ENCODE measurements at regions not wholly inside any gene's neighbourhood (a gene's known extent, or its start where the extent isn't known, plus 50 kb on each side); places are given as distances from the start of the nearest gene placed in this dataset.
"Not testable (repeated sequence)": the region's sequence is repeated elsewhere in the genome, so short reads cannot be mapped to it uniquely, and the experiment has no call there.

DNA sequence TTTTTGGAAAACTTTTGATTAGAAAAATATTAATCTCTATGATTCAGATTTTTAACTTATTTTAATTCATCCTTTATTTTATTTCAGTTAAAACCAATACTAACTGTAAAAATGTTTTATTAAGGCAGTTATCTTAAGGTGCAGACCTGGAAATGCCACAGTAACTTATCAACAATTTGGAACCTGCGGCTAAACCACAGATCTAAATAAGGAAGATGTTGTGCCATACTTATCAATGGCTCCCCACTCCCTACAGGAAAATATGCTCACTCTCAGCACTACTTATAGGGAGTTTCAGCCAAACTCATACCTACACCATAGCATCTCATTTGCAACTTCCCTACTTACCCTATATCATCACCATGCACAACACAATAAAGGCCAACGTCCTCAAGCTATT lies 226.9 kb upstream of the KYNU start:
- DNase-seq (ENCODE audit: low spot score), result no peak

DNA sequence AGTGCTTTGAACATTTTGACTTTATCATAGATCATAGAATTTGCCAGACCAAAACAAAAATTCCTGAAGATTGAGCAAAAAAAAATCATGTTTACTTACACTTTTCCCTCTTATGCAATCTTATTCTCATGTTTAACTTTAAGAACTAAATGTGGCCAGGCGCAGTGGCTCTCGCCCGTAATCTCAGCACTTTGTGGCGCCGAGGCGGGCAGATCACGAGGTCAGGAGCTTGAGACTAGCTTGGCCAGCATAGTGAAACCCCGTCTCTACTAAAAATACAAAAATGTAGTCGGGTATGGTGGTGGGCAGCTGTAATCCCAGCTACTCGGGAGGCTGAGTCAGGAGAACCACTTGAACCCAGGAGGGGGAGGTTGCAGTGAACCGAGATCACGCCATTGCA lies 227.9 kb upstream of the KYNU start:
- no peak for DNase-seq (ENCODE audit: low spot score)

DNA sequence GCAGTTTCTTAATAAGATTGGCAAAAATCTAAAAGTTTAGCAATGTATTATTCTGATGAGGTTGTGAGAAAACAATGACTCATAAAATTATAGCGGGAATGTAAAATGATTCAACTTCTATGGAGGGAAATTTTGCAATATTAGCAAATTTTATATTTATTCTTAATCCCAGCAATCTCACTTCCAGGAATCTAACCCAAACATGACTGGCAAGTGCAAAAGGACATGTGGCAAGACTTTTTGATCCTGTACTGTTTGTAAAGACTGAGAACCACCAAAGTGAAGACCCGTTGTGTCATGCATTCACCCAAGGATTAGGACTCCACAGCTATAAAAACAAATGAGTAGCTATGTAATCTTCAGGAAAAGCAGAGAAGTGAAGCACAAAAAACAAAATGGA lies 234.8 kb upstream of the KYNU start:
- DNase-seq (ENCODE audit: low spot score), result no peak

DNA sequence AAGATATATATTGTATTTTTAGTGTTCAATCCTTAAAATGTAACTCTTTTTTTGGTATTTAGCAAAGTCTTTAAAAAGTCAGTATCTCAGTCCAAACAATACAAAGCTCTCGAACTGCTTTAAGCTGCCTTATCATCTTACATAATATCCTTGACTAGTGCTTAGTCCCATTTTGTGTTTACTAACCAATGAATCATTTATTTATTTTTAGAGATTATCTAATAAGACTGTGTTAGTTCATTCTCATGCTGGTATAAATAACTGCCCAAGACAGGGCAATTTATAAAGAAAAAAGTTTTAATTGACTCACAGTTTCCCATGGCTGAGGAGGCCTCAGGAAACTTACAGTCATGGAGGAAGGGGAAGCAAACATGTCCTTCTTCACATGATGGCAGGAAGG lies 248.3 kb upstream of the KYNU start:
- no peak for DNase-seq (ENCODE audit: low spot score)

DNA sequence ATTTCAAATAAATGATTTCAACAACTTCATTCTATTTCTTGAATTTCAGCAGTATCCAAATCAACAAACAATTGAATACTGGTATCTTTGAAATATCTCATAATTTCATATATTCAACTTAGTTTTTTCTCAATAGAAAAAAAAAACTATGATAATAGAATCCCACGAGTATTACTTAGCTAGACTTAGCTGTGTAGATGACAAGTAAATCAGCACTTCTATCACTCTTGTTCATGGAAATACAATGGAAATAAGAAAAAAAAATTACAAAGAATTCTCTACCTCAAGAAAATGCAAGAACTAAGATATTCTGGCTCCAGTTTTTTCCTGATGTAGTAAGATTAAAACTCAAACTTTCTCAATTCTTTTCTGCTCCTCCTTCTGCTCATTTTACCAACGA lies 256.2 kb upstream of the KYNU start:
- DNase-seq (ENCODE audit: low spot score), result no peak

DNA sequence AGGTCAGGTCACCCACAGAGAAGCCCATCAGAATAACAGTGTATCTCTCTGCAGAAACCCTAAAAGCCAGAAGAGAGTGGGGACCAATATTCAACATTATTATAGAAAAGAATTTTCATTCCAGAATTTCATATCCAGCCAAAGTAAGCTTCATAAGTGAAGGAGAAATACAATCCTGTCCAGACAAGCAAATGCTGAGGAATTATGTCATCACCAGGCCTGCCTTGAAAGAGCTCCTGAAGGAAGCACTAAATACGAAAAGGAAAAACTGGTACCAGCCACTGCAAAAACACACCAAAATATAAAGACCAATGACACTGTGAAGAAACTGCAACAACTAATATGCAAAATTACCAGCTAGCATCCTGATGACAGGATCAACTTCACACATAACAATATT lies 260.0 kb upstream of the KYNU start:
- DNase-seq (ENCODE audit: low spot score), result no peak

DNA sequence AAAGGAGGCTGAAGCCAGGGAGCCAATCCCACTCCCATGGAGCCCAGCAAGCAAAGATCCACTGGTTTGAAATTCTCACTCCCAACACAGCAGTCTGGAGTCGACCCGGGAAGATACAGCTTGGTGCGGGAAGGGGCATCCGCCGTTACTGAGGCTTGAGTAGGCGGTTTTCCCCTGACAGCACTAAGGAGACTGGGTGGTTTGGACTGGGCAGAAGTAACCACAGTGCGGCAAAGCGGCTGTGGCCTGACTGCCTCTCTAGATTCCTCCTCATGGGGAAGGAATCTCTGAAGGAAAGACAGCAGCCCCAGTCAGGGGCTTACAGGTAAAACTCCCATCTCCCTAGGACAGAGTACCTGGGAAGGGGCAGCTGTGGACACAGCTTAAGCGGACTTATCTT lies 261.6 kb upstream of the KYNU start:
- no peak for DNase-seq (ENCODE audit: low spot score)

DNA sequence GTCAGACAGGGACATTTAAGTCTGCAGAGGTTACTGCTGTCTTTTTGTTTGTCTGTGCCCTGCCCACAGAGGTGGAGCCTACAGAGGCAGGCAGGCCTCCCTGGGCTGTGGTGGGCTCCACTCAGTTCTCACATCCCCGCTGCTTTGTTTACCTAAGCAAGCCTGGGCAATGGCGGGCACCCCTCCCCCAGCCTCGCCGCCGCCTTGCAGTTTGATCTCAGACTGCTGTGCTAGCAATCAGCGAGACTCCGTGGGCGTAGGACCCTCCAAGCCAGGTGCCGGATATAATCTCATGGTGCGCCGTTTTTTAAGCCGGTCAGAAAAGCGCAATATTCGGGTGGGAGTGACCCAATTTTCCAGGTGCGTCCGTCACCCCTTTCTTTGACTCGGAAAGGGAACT lies 264.3 kb upstream of the KYNU start:
- not testable (repeated sequence) for DNase-seq (ENCODE audit: low spot score)

DNA sequence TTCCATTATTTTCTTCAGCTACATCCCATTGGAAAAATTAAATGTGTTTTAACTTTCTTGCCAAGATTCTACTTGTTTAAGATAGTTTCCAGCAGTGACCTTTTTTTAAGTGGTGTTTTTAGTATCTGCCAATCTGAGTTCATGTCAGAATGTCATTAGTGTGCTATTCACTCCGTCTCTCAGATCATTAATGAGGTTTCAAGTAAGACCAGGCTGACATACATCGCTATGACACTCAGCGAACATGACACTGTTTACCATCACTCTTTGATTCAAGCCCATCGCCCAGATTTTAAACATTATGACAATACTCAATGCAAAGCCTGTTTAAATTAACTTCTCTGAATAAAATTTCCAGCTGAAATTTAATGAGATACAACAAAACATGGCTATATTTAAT lies 272.0 kb upstream of the KYNU start:
- no peak for DNase-seq (ENCODE audit: low spot score)

DNA sequence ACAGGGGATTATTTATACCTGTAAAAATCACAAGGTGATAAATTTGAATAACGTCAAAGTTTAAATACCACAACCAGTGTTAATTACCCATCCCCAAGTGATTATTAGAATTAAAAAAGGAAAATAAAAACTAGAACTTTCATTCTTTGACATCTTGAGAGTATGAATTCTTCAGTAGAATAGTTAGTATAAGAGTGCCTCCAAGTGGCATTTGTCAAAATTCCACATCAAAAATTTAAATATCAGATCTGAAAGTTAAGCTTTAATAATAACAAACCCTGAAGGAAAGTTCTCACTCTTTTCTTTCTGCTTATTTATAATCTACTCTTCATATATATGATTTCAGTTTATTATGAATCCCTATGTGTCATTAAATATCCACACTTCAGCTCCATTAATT lies 273.7 kb upstream of the KYNU start:
- no peak for DNase-seq (ENCODE audit: low spot score)

DNA sequence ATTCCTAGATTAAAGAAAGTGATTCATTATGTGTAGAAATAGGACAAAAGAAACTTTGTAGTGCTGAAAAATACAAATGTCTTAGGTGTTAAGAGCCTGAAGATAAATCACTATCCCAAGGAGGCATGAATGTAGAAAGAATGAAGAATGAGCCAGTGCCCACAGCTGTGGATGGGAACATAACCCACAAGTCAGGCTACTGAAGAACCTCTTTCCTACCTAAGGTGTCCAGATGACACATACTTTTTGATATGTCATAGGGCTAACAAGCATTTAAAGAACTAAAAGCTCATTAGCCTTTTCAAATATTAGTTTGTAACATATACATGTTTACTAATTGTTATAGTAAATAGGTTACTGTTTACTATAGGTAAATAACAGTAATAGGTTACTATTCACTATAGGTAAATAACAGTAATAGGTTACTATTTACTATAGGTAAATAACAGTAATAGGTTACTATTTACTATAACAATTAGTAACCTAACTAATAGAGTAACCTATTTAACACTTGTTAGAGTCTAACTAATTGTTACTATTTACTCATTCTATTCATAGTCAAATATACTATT lies 275.0 kb upstream of the KYNU start:
- no peak for DNase-seq (ENCODE audit: low spot score)

DNA sequence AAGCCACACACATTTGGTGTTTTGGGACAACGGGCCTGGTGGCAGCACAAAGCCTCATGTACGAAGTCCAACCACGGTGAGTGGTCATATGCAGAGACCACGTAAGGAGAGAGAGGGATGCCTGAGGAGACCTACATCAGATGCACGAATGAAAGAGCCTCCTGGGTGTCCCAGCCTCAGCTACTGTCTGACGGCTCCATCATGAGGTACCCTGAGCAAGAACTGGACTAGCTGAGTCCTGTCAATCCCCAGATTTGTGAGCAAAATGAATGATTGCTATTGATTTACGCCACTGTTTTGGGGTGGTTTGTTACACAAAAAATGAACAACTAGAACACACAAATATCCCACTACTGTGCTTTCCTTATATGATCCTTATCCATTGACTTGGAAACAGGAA lies 275.7 kb upstream of the KYNU start:
- no peak for DNase-seq (ENCODE audit: low spot score)

DNA sequence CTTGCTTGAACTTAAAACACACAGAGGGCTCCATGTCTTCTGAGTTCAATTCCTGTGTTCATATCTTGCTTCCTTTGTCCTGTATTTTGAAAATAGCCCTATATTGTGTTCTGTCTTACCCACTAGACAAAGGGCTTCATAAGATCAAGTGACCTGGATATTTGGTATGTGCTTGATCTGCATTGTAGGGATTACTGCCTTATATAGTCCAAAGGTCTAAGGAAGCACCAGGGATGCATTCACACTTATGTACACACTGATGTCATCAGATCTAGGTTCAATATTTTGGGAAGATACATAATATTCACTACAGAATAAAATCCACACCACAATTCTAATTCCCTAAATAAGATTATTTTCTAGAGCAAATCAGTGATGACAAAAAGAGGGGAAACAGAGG lies 278.0 kb upstream of the KYNU start:
- DNase-seq (ENCODE audit: low spot score), result no peak

DNA sequence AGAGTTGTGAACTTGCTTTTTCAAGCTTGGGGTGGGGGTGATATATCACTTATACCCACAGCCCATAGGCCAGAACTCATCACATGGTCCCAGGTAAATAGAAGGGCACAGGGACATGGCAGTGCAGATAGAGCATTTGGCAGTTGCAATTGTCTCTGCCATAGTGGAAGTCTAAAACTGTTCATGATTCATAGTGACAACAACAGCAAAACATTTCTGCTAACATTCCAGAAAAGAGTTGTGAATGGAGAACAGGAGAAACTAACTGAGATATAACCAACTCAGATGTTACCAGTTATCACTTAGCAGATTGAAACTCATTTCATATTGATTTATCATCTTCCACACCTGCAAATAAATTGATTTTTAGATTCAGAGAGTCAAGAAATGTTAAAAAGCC lies 278.6 kb upstream of the KYNU start:
- no peak for DNase-seq (ENCODE audit: low spot score)

DNA sequence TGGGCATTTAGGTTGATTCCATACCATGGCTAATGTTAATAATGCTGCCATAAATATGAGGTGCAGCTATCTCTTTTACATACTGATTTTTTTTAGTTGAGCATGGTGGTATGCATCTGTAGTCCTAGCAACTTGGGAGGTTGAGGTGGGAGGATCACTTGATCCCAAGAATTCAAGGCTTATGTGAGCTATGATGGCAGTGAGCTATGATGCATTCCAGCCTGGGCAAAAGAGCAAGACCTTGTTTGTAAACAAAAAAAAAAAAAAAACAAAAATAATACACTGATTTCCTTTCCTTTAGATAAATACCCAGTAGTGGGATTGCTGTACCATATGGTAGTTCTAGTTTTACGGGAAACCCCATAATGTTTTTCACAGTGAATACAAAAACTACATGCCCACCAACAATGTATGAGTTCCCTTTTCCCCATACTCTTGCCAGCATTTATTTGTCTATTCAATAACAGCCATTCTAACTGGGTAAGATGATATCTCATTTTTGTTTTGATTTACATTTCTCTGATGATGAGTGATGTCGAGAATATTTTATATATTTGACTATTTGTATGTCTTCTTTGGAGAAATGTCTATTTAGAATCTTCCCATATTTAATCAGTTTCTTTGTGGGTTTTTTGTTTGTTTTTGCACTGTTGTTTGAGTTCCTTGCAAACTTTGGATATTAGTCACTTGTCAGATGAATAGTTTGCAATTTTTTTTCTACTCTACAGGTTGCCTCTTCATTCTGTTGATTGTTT lies 281.0 kb upstream of the KYNU start:
- no peak for DNase-seq (ENCODE audit: low spot score)

DNA sequence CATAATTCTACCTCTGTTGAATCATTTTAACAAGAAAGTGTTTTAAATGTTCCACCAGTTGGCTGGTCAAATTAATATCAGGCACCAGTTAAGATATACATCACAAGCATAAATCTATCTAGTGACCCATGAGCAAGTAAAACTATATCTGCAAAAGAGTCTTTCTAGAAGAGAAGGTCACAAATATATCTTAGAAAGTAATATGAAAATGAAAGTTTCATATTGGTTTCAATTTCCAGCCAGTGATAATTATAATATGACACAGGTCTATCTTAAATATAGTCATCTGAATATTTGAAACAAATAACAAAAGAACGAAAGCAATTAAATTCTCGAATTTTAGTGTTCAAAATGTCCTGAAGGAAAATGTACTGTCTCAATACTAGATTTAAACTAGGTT lies 282.5 kb upstream of the KYNU start:
- DNase-seq (ENCODE audit: low spot score), result no peak

DNA sequence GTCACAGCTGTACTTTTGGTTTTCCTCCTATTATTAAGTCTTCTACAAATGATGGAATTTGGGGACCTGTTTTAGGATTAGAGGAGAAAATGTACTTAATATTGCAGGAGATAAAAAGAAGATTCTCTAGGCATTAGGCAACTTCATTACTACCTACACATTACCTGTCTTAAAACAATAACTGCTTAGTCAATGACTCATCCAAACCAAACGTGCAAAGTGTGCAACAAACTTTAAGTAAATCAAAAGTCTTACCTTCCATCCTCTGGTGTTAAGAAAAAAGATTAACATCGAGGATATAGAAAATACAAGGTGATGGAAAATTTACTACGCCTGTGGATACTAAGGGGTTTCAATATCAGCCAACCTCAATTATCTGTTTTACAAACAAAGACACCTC lies 285.3 kb upstream of the KYNU start:
- no peak for DNase-seq (ENCODE audit: low spot score)

DNA sequence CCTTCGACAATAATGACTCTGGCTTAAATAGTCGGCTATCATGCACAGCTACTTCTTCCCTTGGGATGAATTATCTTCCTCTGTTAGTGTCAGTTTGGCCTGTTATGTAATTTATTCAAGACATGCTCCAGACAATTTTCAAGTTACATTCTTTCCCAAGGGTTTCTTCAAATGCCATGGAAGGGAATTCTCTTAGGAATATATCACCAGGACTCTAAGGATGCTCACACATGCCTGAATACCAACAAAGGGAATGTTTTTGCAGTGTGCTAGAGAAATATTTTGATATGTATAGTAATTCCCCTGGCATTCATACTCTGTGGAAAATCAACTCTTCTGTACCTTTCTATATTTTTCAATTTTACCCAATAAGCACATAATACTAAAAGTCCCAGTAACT lies 286.0 kb upstream of the KYNU start:
- DNase-seq (ENCODE audit: low spot score), result no peak

DNA sequence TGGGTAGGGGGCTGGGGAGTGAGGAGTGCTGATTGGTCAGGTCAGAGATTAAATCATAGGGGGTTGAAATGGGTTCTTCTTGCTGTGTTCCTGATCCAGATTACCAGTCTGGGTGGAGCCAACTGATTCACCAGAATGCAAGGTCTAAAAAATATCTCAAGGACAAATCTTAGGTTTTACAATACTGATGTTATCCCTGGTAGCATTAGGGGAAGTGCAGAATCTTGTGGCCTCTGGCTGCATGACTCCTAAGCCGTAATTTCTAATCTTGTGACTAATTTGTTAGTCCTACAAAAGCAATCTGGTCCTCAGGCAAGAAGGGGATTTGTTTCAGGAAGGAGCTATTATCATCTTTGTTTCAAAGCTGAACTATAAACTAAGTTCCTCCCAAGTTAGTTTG lies 289.2 kb upstream of the KYNU start:
- no peak for DNase-seq (ENCODE audit: low spot score)

DNA sequence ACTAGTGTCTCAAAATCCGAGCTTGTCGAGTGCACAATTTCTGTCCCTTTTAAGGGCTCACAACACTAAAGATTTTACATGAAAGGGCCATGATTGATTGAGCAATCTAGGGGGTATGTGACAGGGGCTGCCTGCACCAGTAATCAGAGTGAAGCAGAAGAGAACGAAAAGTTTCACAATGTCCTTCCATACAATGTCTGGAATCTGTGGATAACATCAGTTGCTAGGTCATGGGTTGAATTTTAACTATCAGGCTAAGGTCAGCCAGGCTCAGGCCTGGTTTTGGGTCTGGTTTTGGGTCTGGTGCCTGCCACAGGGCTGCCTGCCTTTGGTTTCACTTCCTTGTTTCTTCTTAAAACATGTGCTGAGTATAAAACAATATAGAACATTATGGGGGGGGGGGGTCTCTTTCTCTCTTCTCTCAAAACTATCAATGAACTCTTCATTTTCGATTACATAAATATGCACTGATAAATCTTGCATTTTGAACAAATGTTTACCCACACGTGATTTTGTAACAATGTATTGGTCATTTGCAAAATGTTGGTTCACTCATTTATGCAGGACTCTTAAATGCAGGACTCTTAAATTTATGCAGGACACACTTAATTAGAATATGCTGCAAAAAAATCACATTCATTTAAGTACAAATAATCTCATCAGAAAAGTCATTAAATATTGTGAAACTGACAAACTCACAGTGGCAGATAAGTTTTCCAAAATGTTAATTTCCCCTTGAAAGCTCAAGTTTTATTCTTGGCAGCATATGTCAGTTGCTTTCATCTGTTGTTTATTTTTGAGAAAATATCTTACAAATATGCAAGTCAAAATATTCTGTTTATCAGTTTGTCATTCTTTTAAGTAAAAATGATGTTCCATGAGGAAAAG lies 290.5 kb upstream of the KYNU start:
- no peak for DNase-seq (ENCODE audit: low spot score)

DNA sequence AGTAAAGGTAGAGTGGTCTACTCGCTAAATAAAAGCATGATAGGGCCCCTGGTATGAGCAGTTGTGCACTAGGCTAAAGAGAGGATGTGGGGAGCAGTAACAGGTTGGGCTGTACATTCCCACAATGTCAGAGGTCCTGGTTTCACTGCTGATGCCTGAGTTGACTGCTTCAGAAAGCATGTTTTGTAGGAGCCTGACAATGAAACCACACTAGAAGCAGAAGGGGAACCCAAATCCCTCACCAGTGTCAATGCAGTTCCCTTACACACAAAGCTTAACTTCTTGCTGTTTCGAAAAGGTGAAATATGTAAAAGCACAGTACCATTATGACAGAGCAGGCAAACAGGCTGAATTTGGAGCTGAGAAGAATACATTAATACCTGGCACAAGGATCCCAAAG lies 291.7 kb upstream of the KYNU start:
- DNase-seq (ENCODE audit: low spot score), result no peak

DNA sequence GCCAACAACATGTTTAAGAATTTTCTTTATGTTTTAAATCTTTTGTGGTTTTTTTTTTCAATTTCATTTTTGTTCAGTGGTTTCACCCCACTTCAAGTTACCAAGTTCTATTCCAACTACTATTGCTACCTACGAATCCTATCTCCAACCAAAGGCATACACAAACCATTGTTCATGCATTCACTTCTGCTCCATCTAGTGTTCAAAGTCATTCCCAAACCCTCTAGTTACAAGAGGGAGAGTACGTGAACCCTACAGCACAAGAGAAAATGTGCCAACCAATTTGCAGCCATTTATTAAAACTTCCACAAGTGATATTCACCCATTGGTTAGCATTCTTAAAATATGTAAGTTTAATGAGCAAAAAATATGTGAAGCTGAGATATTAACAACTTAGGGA lies 295.1 kb upstream of the KYNU start:
- DNase-seq (ENCODE audit: low spot score), result no peak

DNA sequence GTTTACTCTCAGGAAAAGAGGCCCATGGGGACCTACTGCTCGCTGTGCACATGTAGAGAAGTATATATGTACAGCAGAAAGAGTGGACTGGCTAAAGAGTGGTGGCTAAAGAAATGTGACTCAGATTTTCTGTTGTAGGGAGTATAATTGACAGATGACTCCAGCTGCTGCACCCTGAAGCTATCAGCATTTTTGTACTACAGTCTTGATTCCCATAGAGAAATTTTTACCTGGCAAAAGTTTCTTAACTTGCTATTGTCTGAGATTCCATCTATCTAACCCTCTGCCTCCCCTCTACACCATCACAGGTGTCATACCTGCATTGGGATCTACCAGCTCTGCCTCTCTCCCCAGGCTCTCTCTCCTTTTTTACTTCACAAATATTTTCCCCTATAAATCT lies 296.0 kb upstream of the KYNU start:
- DNase-seq (ENCODE audit: low spot score), result no peak
